Activated CD8-positive, alpha-beta memory T cell treated with anti-CD3 and anti-CD28 coated beads for 24 hours (primary cell): ENCODE measurements at regions not wholly inside any gene's neighbourhood (a gene's known extent, or its start where the extent isn't known, plus 50 kb on each side); places are given as distances from the start of the nearest gene placed in this dataset.

ENCODE experiments used
- DNase-seq: peaks from one replicate; pipeline ENCODE4 v3.0.0-alpha.2; 2020

DNA sequence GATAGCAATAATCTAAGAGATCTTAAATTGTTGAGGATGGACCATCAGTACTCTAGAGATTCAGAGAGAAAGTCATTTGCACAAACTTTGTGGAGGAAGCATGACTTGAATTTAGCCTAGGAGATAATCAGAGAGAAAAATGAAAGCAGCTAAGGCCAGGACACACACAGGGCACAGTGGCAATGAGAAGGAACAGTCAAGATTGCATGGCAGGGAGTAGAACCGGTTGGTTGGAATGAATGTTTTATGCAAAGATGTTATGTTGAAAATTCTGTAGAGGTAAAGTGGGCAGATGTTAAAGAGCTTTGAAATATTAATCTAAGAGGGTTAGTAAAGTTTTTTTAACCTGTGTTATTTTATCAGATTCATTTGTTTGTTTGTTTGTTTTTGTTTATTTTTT lies 521.8 kb downstream of the GATA3 start:
- DNase-seq = no peak

DNA sequence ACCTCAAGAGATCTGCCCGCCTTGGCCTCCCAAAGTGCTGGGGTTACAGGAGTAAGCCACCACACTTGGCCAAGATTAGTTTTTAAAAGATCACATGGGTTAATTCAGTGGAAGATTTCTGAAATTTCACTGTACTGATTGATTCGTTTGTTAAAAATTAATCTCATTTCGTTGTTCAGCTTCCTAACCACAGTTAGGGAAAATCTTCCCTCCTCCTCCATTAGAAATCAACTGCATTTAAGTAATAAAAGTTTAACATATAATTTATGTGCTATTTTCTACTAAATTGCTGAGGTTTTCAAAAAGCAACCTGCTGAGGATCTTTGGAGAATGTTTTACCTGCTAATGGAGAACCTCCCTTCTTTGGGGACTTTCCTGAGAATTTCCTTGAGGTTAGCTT lies 522.4 kb downstream of the GATA3 start:
- no peak for DNase-seq

DNA sequence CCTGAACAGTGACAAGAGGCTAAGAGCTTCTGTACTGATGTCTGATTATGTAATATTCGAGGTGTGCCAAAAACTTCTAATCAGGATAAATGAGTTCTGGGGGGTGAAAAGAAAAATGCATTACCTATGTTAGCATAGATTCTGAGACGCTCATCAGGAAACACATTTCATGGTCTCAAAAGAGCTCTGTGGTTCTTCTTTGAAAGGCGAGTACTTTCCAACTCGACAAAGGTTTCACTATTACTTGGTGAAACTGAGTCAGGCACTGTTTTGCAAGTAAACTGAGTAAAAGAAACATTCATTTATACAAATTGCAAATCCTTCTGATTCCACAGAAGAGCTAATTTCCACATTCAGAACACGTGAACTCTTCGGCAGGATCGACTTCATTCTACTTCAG lies 523.2 kb downstream of the GATA3 start:
- no peak for DNase-seq

DNA sequence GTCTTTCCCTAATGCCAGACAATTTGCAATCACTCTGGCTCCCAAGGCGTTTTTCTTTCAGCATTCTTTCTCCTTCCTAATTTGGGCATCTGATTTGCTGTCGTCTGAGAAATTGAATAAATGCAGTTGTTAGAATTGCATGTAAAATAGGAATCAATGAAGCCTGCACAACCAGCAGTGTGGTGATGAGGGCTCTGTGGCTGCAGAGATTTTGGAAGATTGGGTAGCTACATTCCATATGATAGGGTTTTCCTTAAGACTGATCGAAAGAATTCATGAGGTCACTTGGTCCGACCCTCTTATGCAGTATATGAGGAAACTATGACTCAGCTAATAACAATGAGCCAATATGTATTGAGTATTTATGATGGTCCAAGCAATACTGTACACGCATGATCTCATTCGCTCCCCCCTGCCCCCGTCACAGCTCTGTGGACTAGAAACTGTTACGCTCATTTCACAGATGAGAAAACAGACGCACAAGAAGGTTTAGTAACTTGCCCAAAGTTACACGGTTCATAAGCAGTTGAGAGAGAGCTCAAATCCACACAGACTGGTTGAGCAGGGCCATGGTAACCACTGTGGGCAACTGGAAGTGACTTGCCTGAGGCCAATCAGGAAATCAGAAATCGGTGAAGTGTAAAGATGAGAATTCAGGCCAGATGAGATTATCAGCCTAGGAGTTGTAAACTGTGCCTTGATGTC lies 527.2 kb downstream of the GATA3 start:
- no peak for DNase-seq

DNA sequence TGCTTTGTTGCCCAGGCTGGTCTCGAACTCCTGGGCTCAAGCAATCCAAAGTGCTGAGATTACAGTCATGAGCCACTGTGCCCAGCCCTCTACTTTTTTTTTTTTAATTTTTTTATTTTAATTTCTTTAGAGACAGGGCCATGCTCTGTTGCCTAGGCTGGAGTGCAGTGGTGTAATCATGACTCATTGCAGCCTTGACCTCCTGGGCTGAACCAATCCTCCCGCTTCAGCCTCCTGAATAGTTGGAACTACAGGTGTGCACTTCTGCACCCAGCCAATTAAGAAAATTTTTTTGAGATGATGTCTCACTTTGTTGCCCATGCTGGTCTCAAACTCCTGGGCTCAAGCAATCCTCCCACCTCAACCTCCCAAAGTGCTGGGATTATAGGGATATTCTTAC lies 528.6 kb downstream of the GATA3 start:
- DNase-seq = no peak

DNA sequence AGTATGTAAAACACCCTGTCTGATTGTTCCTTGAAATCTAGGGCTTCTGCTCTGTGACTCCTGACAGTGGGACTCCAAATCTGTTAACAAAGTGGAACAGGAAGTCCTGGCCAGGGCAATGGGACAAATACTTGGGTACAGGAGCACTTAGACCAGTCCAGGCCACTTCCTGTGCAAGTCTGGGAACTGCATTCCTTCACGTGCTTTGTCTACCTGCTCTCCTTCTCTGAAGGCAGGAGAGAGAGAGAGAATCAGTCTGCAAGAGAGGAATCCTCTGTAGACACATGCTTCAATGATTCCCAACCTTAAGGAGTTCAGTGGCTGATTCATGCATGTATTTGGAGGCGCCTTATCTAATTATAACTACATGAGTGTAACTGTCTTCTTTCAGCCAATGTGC lies 530.2 kb downstream of the GATA3 start:
- DNase-seq = no peak

DNA sequence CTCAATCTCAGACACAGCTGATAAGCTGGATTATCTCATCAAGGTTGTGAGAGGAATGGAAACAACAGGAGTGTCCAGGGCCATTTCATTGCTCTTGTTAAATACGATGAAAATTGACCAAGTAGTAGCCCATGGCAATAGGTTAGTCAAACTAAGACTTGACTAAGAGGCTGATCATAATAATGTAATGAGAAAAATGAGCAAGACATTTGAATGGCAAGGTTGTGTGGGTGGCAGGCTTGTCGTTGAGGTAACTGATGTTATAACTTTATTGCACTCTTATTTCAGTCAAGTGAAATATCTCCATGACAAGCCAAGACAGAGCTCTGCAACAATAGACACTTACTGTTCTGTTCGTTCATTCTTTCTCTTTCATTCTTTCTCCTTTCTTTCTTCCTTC lies 532.0 kb downstream of the GATA3 start:
- no peak for DNase-seq

DNA sequence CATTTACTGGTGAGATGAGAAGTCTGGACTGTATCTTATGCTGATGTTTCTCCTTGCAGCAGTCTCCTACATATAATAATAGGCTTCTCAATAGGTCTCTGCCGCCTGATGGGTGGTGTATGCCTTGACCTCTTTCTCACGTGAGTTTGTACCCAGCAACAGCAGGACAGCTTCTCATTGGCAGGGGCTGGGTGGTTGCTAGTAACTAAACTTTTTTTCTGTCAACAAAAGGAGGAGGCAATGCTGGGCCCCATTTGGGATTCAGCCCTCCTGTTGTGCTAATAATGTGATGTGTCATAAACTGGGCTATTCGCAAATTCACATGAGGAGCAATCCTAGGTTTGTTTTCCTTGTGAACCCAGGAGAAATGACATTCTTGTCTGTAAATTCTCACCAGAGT lies 533.6 kb downstream of the GATA3 start:
- DNase-seq = no peak

DNA sequence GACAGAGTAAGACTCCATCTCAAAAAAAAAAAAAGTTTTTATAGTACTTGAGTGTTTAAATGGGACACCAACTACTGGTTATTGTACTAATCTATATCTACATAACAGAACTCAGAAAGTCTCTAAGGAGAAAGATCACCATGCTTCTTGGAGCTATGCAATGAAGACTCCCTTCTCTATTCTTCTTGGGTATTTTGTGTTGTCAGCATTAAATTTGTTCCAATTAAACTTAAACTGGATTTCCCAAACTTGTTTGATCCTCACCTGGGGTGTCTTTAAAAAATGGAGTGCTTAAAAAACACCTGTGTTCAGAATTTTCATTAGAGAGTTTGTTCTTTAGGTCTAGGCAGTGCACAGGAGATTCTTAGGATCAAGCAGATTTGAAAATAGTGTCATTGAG lies 536.0 kb downstream of the GATA3 start:
- no peak for DNase-seq

DNA sequence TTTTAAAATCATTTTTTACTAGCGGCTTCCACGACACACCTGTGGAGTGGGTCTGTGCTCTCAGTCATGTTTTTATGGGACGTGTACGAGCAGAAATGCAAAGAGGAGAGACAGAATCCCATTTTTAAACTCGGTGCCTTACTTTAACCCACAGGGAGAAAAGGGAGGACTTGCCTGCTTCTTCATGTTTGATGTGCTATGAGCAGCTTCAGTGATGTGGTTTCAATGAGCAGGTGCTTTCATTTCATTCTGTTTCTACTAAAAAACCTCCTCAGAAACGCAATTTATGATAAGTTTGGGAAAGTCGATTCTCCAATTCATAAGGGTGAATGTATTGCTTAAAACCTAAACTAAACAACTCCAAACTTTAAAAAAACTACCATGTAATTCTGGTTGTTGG lies 537.2 kb downstream of the GATA3 start:
- DNase-seq = no peak

DNA sequence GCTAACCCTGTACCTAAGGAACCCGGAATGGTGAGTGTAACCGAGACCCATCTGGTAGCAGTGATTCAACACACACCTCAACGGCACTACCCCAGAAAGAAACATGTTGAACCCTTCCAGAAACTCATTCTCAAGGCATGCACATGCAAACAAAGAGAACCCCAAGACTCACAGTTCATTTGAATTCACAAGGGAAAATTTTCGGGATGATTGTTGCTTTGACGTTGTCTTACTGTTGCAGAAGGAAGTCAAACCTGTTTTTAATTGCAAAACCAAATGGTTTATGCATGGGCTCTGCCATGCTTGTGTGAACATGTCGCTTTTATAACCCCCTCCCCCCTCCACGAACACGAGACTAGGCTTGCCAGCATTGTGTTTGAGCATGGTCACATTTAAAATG lies 539.7 kb downstream of the GATA3 start:
- no peak for DNase-seq

DNA sequence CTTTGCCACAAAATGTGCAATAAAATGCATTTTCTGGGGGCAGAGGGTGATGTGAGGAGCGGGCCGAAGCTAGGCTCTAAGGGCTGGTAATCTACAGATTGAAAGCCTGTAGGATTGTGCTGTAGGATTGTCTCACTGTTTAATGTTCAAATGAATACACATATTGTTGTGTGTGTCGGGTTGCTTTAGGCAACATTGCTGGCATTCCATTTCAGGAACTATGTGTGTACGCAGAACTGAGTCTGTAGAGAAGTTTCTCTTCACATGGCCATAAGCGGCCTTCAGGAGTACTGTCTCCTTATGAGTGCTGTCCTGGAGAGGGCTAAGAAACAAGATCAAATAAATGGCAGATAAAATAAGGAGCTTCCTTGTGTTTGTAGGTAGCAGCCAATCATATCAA lies 540.2 kb downstream of the GATA3 start:
- no peak for DNase-seq

DNA sequence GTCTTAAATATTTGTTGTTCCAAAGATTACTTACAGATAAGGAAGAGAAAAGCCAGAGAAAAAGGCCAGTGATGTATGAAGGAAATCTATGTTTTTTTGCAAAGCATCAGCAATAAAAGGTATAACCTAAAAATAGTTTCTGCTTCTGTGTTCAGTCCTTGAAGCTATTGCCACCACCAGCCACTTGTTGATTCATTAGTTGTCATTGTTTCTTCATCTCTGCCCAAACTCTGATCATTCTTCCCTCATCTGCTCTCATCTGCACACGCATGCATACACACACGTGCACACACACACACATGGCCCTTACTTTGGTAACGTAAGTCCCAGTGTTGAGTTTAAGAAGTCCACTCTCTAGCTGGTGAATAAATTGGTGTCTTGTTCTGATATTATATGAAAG lies 540.7 kb downstream of the GATA3 start:
- no peak for DNase-seq

DNA sequence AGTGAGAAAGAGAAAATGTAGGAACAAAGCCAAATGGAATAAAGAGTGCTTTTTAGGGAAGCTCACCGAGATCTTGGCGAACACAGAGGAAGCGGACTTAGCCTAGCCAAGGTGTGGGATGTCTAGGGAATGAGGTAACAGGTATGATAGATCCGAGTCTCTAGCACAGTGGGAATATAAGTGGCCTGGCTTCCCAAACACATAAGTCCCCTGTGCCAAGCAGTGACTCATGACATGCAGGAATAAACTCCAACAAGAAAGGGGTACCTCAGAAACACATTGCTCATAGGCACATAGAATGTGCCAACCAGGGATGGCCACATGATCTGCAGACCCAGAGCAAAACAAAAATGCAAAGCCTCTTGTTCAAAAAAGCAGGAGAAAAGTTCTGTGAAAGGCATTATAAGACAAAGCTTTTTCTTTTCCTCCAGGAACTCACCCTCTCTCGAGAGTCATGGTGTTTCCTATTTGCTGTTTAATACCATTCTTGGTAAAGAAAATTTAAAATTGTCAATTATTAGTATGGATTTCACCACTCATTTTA lies 542.5 kb downstream of the GATA3 start:
- DNase-seq = no peak

DNA sequence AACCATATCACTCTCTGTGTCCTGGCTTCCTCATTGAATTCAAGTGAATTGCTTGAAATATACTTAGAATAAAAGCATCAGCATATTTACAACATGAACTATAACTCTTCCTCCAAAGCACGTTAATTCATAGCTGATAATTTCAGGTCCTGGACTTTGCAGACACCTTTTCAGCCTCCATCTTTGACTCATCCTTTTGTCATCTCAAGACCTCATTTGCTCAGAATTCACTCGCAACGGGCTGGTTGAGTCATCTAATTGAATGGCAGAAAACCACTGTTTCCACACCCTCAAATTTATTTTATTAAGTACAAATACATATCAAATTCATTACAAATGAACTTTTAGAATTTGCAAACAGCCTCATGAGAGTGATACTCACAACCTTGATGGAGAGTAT lies 545.7 kb downstream of the GATA3 start:
- no peak for DNase-seq

DNA sequence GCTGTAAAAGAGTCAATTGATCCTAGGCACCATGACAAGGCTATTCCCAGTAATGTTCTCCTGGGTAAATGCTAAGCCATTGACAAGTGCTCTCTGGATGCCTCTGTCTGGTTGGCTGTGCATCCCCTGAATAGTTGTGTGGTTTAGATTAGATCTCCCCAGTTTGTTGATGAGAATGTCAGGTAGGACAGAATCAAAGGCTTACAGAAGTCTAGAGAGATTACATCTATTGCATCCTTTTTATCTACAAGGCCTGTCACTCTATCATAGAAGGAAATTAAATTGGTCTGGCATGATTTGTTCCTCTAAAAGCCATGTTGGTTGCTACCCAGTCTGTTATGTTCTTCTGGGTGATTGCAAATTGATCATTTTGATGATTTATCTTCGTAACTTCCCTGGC lies 548.3 kb downstream of the GATA3 start:
- DNase-seq = no peak

DNA sequence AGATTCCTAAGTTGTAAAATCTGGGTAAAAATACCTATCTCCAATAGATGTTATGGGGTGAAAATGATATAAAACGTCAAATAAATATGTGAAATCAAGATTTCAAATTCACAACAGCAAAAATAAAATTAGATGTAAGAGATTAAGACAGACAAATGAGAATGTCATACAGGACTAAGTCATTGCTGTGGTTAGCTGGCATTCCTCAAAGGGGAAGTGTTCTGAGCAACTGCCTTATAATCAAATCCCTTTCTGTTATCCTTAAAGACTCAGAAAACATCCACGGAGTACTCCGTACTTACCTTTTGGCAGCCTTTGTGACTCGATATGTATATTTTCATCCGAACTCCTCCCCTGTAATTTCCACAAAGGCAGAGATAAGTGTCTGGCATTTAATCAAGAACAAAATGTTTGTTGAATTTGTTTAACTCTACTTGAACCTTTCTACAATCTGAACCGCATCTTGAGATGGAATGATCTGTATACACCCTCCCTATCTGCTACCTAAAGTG lies 559.6 kb downstream of the GATA3 start:
- DNase-seq = no peak

DNA sequence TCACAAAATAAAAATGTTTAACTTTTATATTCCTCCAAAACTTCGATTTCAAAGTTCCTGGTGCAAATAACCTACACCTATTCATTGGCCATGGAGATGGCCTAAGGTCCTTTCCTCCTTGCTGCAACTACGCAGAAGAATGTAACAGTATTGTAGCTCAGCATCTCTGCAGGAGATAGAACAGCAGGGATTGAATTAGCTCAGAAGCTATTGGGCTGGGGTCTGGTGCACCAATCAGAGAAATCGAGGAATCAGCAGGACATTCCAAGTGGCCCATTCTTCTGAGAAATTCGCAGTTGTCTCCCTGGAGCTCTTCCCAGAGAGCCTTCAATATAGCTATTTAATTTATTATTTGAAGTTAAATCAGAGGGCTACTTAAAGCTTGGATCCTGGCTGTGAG lies 560.6 kb downstream of the GATA3 start:
- no peak for DNase-seq

DNA sequence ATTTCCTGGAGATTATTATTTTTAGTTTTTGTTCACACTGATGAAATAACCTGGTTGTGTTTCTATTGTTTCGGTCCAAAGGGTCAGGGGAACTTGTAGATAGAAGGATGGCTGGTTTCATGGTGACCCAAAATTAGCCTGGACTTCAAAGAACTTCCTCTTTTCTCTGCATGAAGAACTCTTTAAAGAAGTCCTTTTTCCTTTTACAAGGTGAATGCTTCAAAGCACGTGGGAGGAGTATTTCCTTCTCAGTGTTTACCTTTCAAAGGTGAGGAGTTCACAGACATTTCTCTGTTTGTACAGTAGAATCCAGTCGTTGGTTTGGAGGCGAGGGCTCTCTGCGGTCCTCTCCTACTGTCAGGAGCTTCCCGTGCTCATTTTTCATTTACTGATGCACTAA lies 561.7 kb downstream of the GATA3 start:
- no peak for DNase-seq

DNA sequence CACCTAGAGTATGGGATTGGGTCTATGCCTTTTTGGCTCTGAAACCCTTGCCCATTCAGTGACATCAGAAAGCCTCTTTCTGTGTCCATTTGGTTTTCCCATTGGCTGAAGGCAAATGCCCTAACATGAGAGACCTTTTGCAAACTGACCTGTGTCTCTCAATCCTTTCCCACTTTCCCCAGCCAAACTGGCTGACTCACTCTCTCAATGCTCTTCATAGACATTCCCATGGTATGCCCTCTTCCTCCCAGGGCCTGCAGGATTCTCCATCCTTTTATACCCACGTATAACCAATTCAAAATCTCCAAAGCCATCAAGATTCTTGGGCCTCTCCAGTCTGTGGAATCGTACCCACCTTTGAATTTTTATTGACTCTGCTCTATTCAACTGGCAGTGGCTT lies 563.3 kb downstream of the GATA3 start:
- DNase-seq = no peak

DNA sequence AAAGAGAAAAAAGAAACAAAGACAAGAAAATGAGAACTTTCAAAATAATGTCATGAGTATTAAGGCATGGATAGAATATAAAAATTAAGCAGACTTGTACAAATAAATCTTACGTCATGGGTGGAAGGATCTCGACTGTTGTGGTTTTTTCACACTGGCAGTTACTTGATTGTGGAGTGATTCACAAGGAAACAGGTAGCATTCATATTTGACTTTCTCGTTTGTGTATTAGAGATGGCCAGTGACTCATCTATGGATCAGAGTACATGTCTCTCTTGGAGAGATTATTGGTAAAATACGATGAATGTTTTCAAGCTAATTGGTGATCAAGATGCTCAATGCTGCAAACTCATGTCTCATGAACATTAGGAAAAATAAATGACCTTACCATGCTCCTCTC lies 564.3 kb downstream of the GATA3 start:
- no peak for DNase-seq

DNA sequence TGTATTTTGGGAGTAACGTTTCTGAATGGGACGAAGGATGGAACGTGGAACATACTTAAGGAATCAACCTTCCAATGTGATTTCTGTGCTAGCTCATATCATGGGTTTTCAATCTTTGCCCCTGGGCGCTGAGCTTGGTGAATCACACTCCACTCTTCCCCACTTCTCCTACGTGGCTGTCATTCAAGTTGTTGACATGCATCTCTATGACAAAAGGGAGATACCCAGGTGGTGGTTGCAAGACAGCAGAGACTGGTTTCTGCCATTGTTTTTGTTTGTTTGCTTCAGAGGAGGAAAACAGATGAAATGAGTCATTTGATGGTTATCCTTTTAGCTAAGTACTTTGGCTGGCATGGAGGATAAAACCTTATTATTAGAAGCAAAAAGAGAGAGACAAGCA lies 573.9 kb downstream of the GATA3 start:
- DNase-seq = no peak

DNA sequence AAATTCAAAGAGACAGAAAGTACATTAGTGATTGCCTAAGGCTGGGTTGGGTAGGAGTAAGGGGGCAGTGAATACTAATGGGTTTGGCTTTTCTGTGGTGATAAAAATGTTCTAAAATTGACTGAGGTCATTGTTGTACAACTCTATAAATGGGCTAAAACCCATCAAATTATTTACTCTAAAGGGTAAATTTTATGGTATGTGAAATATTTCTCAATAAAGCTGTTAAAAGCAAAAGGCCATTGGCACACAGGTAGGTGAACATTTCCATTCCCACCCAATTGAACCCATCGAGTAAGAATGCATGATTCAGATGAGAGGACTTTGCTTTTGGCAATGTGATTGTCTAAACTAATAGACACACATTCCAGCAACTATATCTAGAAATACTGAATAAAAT lies 579.4 kb downstream of the GATA3 start:
- no peak for DNase-seq

DNA sequence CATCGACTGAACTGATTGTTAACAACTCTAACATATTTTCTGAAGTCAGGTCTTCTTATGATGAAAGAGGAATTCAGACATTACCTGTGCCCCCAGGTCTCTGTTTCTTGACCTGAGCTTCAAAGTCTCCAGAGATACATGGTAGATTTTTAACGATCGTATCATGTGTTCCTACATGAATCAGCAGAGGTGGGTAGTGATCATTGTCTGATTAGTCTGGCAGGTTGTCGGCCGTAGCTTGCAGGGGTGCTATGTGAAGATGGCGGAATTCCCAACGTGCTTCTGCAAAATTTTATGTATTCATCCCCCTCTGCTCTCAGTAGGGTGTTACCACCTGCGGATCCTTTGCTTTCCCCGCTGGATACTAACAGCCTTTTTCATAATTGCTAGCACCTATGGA lies 581.9 kb downstream of the GATA3 start:
- no peak for DNase-seq

DNA sequence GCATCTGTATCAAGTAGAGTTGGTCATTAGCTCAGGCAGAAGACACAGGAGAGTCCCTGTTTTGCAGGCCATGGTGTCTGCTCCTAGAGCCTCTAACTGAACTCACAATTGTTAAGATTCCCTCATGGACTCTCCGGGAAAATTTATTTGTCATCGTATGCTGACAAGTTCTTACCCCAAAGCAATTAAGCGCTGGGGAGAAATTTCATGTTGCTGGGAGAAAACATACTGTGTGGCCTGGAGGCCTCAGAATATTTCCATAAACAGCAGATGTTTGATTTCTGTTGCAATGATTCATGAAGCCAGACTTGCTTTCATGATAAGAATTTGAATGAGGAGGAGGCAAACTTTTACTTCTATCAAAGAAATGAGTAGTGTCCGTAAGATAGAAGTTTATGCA lies 583.2 kb downstream of the GATA3 start:
- DNase-seq = no peak
